T-helper 1 cell treated with Interleukin-12 subunit alpha and Interleukin-12 subunit beta and Interleukin-4 antibody, amounts not matched to agents 30 ng/mL and 1 ng/mL, for 36 hours (primary cell): ENCODE measurements at regions not wholly inside any gene's neighbourhood (a gene's known extent, or its start where the extent isn't known, plus 50 kb on each side); places are given as distances from the start of the nearest gene placed in this dataset.
"Not testable (repeated sequence)": the region's sequence is repeated elsewhere in the genome, so short reads cannot be mapped to it uniquely, and the experiment has no call there.

ENCODE experiments used
- intact Hi-C: fragments of 100-400 bp; cut with micrococcal nuclease; formaldehyde crosslinking; loops from one replicate; pipeline ENCODE4 v1.15.1; 2024

DNA sequence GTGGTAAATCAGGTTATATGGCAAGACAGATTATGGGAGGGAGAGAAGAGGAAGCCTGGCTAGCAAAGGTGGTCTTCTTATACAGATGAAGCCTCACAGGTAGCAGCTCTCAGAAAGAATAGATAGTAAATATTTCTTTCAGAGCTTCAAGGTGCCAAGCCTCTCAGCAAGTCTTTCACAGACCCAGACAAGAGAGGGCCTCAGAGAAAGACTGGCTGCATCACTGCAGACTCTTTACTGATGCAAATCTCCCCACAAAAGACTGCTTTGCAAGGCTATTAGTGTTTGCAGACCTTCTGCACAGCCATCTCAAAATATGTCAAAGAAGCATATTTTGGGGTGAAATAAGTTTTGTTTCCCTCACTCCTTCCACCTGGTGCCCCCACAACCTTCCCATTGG, 372.4 kb upstream of the RND3 start:
- intact Hi-C loops, result no loop called here

DNA sequence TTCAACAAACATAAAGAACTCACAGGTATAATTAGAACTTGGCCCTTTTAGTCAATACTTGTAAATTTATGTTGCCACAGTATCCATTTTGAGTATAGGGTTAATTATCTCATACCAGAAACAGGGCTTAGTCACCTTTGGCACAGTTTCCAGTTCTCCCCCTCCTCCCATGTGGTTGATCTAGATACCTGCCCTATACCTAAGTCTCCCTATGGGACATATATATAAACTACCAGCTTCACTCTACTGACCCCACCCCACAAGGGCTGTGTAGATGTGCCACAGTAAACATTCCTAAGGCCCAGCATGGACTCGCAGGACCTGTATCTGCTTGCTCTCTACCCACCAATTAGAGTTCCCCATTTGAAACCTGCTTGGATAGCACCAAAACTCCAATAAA, 371.7 kb upstream of the RND3 start:
- intact Hi-C loops, result no loop called here

GRCh38 chr2:150858382-150858781, 370.9 kb upstream of the RND3 start:
- intact Hi-C loops, result no loop called here

GRCh38 chr2:150856596-150857281, 369.3 kb upstream of the RND3 start:
- intact Hi-C loops, result no loop called here

DNA sequence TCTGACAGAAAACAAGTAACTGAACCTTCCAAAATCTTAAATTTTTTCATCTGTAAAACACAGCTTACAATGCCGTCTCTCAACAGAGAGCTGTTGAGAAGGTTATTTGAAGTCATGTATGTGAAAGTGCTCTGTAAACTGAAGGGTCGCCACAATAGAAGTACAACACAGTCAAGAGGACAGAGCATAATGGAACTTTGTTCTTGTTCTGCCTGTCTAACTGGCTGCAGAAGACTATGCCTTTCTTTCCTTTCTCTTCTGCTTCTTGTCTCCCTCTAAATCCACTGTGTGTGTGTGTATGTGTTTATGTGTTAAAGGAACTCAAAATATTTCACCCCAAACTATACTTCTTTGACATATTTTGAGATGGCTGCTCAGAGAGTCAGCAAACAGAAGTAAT, 365.8 kb upstream of the RND3 start:
- intact Hi-C loops, result no loop called here

GRCh38 chr2:150850641-150851040, 363.2 kb upstream of the RND3 start:
- intact Hi-C loops, result no loop called here

DNA sequence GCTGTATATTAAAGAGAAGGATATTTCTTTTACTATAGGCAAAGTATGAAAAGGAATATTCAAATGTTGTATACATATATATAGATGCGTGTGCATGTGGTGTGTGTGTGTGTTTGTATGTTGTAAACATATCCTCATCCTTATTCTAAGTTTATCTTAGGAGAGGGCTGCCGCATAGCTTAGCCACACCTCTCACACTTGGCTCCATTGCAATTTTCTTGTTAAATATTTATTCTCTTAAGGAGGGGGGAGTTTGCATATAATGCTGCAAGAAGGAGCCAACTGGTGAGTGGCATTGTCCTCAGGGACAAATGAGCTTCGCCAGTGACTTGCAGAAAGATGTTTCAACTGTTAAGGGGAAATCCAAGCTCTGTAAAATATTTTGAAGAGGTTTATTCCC, 360.1 kb upstream of the RND3 start:
- intact Hi-C loops, result no loop called here

GRCh38 chr2:150846691-150847090, 359.2 kb upstream of the RND3 start:
- intact Hi-C loops, result no loop called here

DNA sequence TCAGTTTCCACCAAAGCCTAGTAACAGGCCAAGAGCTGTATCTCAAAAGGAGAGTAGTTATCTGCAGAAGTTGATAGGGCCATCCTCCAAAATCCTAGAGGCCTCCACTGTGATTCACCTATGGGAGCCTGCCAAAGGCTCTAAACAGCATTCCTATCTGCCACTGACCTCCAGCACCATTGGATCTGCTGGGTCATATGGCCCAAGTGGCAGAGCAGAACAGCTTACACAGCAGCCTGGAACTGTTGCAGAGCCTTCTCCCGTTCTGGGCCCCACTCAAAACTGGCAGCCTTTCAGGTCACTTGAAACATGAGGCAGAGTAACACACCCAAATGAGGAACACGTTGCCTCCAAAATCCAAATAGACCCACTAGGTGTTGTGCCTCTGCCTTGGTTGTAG, 345.2 kb upstream of the RND3 start:
- intact Hi-C loops, result no loop called here

GRCh38 chr2:150824118-150824517, 336.7 kb upstream of the RND3 start:
- intact Hi-C loops, result no loop called here

DNA sequence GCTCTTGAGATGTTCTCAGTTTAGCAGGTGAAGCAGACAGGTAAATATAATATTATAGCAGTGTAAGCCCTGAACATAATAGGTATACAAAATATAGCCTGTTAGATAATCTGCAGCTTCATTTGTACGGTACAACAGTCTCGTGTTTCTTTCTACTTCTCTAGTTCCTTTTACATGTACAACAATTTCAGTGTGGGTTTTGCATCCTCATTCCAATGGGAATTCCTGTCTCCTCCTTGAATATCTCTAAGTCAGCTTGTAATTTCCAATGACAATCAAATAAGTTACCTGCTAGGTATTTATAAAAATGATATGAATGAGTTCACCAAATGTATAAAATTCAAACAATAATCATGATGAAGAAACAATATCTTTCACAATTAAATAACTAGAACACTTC, 330.0 kb upstream of the RND3 start:
- intact Hi-C loops, result no loop called here

DNA sequence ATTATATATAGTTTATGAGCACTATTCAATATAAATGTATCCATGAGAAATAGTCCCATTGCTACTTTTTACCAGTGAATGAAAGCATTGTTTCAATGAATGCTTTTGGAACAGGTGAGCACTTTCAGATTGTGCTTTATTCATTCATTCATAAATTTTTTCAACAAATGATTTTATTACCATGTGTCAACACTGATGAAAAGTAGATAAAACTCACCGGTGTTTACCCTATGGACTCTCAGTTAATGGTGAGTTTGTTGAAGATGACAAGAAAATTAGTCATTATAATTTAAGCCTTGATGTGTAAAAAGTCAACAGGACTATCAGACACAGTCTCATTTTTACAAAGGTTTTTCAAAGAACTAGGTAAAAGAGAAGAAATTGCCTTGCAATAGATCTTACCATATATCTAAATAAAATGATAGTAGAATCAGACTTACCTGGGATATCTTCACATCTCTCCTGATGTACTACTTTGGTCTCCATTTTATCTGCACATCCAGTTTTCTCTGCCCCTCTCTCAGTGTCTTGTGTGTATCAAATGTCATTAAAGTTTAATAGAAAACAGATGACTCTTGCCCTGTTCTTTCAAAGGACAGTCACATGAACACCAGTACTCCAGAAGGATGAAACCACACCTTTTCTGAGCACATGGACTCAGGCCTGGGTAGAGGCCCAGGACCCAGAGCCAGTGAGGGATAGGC, 325.3 kb upstream of the RND3 start:
- intact Hi-C loops, result no loop called here

DNA sequence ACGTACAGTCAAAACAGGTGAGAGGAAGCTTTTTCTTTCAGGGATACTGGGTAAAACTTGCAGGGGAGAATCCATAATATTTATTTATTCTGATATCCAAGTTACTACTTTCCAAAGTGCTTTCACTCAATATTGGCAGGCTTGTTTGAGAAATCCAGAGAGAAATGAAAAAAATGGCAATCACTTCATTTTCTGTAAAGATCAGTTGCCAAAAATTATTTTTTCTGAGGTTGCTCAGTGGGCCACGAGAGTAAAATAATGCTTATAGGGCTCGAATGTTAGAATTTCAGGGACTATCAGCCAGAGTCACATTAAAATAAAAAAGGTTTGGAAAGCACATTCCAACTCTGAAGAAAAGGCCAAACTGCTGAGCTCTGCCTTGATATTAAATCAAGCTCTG, 324.6 kb upstream of the RND3 start:
- intact Hi-C loops, result no loop called here

- intact Hi-C loops, result no loop called here
Measured at GRCh38 chr2:150811259-150811855, 323.9 kb upstream of the RND3 start.

- intact Hi-C loops, result no loop called here
Measured at GRCh38 chr2:150809103-150809502, 321.6 kb upstream of the RND3 start.

GRCh38 chr2:150806336-150806735, 318.9 kb upstream of the RND3 start:
- intact Hi-C loops, result no loop called here

GRCh38 chr2:150803689-150804398, 316.4 kb upstream of the RND3 start:
- intact Hi-C loops, result no loop called here

GRCh38 chr2:150802635-150803034, 315.2 kb upstream of the RND3 start:
- intact Hi-C loops, result no loop called here

- intact Hi-C loops, result not testable (repeated sequence)
Measured at GRCh38 chr2:150796236-150796635, 308.8 kb upstream of the RND3 start.

DNA sequence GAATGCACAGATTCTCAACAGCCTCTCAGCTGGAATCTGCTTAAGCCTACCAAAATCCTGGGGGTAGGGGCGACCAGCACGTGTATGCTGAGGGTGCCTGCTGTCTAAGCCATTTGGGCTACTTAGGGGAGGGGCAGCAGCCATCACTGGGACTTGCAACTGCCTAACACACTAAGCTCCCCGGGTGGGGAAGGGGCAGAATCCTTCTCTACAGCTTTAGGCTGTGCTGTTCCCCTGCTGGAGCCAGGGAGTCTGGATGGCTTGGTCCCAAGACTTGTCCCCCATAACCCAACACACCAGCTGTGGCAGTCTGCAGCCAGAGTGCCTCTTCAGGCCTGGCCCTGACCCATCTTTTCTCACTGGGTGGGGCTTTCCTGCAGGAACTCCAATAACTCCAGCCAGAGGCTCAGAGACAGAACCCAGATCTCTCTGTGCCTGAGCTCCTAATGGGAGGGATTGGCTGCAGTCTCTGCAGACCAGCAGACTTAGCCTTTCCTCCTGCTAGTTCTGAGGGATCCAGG, 305.4 kb upstream of the RND3 start:
- intact Hi-C loops, result no loop called here

- intact Hi-C loops, result no loop called here
Measured at GRCh38 chr2:150791567-150791966, 304.1 kb upstream of the RND3 start.

DNA sequence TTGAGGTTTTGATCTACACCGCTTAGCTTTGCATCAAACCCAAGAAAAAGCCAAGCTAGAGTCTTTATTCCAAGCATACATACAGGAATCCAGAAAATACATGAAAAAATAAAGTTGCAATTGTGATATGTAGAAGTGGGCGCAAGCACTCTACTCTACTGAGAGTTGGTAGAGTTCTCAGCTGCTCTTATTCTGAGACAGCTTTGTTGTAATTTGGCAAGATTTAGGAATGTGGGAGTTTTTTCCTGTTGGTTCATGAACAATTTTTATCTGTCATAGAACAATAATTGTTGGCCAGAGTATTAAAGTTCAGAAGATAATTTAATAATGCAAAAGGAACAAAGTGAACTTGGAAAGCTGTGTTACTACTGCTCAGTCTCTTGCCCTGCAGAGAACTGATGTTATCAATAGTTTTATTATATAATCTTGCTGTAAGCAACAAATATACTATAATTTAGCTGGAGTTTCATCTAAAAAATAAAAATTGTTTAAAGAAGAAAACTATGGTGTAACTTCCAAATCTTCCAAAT, 302.0 kb upstream of the RND3 start:
- intact Hi-C loops, result no loop called here
